AG10803 (cell line): ENCODE measurements at regions not wholly inside any gene's neighbourhood (a gene's known extent, or its start where the extent isn't known, plus 50 kb on each side); places are given as distances from the start of the nearest gene placed in this dataset.

ENCODE experiments used
- DNase-seq: peaks from one replicate; pipeline ENCODE4 v3.0.0; 2010; ENCODE audit warnings: low read depth
- H3K4me3 ChIP-seq: 2 replicates; pipeline ENCODE4 v1.5.1; 2011; ENCODE audit warnings: mild to moderate bottlenecking, low read length, control low read depth
- TF ChIP-seq, protein P1 (sequence below): conservative IDR thresholded peaks from 2 replicates; pipeline ENCODE4 v1.5.1; 2011; ENCODE audit warnings: mild to moderate bottlenecking, low read length, control low read depth, inconsistent platforms

DNA sequence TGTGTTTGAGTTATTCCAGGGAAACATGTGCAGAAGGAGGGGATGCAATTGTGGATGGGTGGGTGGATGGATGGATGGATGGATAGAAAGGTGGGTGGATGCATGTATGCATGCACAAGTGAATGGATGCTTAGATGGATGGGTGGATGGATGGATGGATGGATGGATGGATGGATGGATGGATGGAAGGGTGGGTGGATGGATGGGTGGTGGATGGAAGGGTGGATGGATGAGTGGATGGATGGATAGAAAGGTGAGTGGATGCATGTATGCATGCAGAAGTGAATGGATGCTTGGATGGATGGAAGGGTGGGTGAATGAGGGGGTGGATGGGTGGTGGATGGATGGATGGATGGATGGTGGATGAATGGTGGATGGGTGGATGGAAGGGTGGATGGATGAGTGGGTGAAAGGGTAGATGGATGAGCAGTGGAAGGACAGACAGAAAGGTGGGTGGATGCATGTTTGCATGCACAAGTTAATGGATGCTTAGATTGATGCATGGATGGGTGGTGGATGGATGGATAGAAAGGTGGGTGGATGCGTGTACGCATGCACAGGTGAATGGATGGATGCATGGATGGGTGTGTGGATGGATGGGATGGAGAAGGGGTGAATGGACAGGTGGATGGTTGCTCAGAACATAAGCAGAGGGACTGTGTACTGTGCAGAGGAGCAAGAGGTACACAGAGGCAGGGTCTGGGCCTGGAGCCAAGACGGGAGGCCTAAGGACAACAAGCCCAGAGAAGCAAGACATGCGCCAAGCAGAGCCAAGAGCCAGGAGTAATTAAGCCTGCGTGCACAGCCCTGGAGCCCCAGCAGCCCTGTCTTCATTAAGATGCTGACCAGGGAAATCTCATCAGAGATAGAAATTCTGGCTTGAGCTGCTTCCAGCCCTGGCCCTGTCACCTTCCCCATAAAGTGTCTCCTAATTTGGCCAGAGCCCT, 84.6 kb upstream of the PPP1R26 start:
- H3K4me3 ChIP-seq: no peak overlapping the region
- TF ChIP-seq, protein P1, sequence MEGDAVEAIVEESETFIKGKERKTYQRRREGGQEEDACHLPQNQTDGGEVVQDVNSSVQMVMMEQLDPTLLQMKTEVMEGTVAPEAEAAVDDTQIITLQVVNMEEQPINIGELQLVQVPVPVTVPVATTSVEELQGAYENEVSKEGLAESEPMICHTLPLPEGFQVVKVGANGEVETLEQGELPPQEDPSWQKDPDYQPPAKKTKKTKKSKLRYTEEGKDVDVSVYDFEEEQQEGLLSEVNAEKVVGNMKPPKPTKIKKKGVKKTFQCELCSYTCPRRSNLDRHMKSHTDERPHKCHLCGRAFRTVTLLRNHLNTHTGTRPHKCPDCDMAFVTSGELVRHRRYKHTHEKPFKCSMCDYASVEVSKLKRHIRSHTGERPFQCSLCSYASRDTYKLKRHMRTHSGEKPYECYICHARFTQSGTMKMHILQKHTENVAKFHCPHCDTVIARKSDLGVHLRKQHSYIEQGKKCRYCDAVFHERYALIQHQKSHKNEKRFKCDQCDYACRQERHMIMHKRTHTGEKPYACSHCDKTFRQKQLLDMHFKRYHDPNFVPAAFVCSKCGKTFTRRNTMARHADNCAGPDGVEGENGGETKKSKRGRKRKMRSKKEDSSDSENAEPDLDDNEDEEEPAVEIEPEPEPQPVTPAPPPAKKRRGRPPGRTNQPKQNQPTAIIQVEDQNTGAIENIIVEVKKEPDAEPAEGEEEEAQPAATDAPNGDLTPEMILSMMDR: no peak
- no peak for DNase-seq

DNA sequence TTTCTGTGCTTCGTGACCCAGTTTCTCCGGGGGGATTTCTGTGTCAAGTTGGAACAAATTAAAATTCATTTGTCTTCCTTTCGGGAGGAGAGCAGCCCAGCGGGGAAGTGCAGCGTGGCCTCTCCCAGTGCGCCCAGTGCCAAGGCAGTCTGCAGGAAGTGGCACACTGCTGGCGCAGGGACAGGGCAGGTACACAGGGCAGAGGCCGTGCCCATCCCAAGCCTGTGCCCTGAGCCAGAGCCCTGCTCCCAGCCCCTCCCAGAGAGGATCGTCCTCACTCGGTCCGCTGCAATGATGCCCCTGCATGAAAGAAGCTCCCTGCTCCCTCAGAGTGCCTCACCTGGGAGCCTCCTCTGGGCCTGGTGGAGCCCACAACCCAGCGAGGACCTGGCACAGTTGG, 82.4 kb upstream of the PPP1R26 start:
- DNase-seq: no peak
- TF ChIP-seq, protein P1: no peak
- H3K4me3 ChIP-seq: no peak overlapping the region

DNA sequence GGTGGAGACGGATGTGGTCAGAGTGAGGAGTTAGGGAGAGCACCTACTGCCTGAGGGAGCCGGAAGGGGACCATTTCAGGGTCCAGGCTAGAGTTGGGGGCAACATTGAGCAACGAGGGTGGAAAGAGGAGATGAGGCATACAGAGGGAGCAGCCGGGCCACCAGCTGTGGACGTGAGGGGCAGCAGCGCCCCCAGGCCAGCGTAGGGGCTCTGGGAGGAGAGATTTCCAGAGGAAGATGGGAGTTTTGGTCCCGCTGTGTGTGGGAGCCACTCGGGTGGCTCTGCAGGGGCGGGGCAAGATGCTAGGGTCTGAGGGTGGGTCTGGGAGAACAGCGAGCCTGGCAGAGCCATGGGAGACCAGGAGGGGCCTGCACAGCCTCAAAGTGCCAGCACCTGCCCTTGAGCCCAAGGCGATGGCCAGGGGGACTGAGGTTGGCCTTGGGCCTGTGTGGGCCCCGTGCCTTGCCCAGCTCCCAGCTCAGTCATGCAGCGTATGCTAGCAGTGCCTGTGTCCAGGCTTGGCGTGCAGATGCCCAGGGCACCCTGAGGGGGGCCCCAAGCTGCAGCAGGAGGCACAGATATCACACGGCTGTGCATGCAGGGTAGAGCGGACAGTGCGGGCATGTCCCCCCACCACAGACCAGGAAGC, 80.5 kb upstream of the PPP1R26 start:
- TF ChIP-seq, protein P1: no peak
- H3K4me3 ChIP-seq: no peak overlapping the region
- no peak for DNase-seq

DNA sequence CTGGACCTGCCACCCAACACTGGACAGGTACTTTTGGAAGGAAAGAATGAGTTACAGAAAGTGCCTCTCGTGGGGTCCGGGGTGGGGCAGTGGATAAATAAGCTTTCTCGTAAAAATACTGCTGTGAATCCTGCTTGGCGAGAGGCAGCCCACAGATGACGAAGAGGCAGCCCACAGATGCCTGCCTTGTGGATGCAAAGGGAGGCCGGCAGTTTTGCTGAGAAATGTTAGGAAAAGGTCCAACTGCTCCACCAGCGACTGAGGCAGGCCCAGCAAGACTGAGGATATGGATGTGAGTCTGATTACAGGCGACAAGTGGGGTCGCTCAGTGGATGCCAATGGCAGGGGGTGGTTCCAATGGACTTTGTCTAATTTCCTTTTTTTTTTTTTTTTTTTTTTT, 79.1 kb upstream of the PPP1R26 start:
- TF ChIP-seq, protein P1: no peak
- no peak overlapping the region for H3K4me3 ChIP-seq
- DNase-seq: no peak

DNA sequence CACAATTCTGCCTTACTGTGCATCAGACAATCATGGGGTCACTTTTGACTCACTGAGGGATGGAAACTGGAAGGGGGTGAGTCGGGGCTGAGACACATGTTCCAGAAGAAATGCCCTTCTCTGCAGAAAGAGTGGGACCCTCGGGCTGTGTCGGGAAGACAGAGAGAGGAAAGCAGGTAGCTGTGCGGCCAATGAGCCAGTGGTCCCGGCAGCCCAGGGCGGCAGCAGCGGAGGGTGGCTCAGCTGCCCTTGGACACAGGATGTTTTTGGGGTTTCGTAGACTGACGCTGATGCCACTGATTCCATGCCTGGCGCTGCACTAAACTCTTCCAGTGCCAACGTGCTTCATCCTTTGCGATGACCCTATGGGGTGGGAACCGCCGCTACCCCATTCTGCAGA, 78.4 kb upstream of the PPP1R26 start:
- DNase-seq: no peak
- TF ChIP-seq, protein P1: no peak
- H3K4me3 ChIP-seq: no peak overlapping the region

DNA sequence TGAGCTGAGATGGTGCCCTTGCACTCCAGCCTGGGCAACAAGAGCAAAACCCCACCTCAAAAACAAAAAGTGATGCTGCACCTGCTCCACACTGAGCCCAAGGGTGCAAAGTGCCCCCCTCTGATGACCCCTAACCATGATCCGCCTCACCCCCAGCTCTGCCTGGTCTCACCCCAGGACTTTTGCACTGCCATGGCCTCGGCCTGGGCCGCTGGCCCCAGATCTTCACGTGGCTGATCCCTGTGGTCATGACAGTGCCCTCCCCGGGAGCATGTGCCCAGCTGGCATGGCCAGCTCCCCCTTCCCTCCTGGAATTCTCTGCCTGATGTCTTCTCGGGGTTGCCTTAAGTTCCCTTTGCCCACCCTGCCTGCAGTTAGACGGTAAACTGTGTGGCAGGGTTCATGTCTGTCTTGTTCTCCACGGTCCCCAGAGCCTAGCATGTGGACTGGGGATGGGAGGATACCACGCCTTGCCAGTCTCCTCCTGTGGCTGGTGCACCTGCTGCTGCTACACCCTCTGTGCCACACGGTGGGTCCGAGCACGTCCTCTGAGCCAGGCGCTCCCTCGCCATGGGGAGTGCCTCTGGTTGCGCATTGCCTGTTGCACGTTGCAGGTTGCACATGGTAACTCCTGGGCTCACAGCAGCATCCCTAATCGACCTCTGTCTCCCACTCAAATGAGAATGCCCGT, 77.4 kb upstream of the PPP1R26 start:
- DNase-seq: no peak
- no peak overlapping the region for H3K4me3 ChIP-seq
- TF ChIP-seq, protein P1: no peak
